IgD-negative memory B cell (primary cell): ENCODE measurements at regions not wholly inside any gene's neighbourhood (a gene's known extent, or its start where the extent isn't known, plus 50 kb on each side); places are given as distances from the start of the nearest gene placed in this dataset.

ENCODE experiments used
- H3K27ac Mint-ChIP-seq, 3 donors: one replicate each; pipeline ENCODE4 v1.8.0; 2020 to 2022; ENCODE audit warnings: mild to moderate bottlenecking in 3 of 3, mixed read lengths in 3 of 3, moderate library complexity in 1 of 3
- H3K27me3 Mint-ChIP-seq: one replicate; pipeline ENCODE4 v1.8.0; 2021; ENCODE audit warnings: mixed read lengths
- H3K36me3 Mint-ChIP-seq: one replicate; pipeline ENCODE4 v1.8.0; 2020; ENCODE audit warnings: mild to moderate bottlenecking, mixed read lengths
- H3K4me1 Mint-ChIP-seq, 3 donors: one replicate each; pipeline ENCODE4 v1.8.0; 2020 to 2022; ENCODE audit warnings: mixed read lengths in 3 of 3, mild to moderate bottlenecking in 1 of 3
- H3K4me3 Mint-ChIP-seq, 4 donors: one replicate each; pipeline ENCODE4 v1.8.0; 2020 to 2022; ENCODE audit warnings: mild to moderate bottlenecking in 4 of 4, mixed read lengths in 4 of 4, moderate library complexity in 3 of 4
- H3K9me3 Mint-ChIP-seq, 3 donors: one replicate each; pipeline ENCODE4 v1.8.0; 2020 to 2021; ENCODE audit warnings: mixed read lengths in 3 of 3, mild to moderate bottlenecking in 1 of 3

DNA sequence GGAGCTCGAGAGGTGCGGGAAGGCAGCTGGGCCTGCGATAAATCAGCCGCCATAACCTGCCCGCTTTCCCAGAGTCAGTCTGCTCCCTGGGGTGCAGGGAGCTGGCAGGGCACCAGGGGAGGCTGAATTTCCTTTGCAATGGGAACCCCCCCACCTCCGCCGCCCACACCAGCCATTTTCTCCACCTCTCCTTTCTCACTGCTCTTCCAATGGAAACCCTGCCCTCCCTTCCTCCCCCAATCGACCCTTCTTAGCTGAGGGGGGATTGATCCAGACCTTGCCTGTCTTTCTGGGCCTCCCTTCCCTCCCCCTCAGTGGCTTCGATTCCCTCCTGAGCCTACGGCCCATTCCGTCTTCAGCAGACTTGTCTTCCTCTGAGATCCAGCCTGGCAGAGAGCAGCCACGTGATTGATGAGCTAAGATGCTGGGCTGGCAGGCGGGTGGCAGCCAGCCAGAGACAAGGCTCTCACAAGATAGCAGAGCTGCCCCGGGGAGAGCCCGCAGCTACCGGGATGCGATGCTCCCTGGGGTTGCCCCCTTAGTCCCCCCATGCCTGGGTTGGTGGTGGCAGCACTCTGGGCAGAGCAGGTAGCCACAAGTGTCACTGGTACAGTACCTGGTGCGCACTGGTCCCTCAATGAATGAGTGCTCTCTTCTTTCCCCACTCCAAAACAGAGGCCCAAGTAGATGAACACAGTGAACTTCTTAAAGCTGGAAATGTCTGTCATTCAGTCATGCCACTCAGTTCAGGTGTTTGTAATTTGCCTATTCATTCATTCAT lies 53.7 kb upstream of the FABP6 start:
- H3K4me3 Mint-ChIP-seq = no peak overlapping the region
- H3K27ac Mint-ChIP-seq = no peak overlapping the region
- H3K36me3 Mint-ChIP-seq = no peaks in the 10 kb centered on the region
- no peaks in the 10 kb centered on the region for H3K9me3 Mint-ChIP-seq
- peaks cover 5% of the 10 kb centered on the region for H3K27me3 Mint-ChIP-seq
- no peaks in the 10 kb centered on the region for H3K4me1 Mint-ChIP-seq

DNA sequence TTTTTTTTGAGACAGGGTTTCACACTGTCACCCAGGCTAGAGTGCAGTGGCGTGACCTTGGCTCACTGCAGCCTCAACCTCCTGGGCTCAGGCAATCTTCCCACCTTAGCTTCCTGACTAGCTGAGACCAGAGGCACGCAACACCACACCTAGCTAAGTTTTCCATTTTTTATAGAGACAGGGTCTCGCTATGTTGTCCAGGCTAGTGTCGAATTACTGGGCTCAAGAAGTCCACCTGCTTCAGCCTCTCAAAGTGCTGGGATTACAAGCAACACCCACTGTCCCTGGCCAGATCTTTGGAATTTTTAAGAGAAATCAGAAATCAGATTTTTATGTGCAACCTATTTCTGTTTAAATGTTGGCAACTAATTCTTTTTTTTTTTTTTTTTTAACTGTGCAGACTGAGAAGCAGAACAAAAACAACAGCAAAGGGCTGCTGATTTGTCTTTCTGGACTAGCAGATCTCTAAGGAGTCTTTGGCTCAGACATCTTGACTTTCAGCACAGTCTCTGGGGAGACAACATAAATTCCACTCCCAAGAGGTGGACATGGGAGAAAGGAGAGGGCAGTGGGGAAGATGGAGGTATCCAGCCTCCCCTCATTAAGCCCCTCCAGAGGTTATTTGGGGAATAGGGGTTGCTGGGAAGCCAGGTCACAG lies 54.4 kb upstream of the FABP6 start:
- H3K4me3 Mint-ChIP-seq = no peak overlapping the region
- no peaks in the 10 kb centered on the region for H3K36me3 Mint-ChIP-seq
- H3K4me1 Mint-ChIP-seq = no peaks in the 10 kb centered on the region
- no peaks in the 10 kb centered on the region for H3K9me3 Mint-ChIP-seq
- no peak overlapping the region for H3K27ac Mint-ChIP-seq
- peaks cover 5% of the 10 kb centered on the region for H3K27me3 Mint-ChIP-seq

DNA sequence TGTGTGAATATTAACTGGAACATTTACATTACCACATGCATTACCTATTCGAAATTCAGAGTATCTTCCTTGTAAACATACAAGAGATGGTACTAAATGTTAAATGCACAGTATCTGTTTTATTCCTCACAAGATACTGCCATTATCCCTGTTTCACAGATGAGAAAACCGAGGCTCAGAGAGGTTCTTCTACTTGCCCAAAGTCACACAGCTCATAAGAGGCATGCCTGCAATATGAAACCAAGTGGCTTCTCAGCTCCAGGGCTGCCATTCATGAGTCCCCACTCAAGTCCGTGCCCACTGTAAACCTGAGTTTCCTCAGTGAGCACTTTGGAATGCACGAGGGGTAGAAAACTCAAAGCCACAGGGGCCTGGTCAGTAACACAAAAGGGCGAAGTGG lies 55.0 kb upstream of the FABP6 start:
- peaks cover 10% of the 10 kb centered on the region for H3K27me3 Mint-ChIP-seq

DNA sequence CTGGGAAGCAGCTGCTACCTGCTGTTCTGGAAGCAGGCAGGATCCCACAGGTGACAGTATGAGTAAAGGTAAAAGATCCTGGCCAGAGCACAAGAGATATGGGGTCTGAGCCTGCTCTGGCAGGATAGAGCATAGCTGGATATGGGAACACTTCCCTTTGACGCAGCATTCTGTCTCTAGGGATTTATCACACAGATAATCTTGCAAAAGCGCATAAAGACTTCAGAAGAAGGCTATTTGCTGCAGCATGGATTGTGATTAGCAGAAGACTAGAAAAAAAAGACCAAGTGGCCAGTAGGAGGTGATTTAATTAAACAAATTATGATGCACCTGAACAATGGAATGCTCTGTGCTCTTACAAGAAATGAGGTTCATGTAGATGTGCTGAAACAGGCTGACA lies 52.4 kb upstream of the PWWP2A start:
- peaks cover 12% of the 10 kb centered on the region for H3K27me3 Mint-ChIP-seq
- H3K27ac Mint-ChIP-seq = peak overlapping the region in 1 of 3 donors; percentile 5
- no peaks in the 10 kb centered on the region for H3K36me3 Mint-ChIP-seq
- H3K4me1 Mint-ChIP-seq = peaks cover 0 to 2% (median 0%) of the 10 kb centered on the region in 3 donors
- no peaks in the 10 kb centered on the region for H3K9me3 Mint-ChIP-seq
- peak overlapping the region in 1 of 4 donors; percentile 23 for H3K4me3 Mint-ChIP-seq

More for the DNA sequence above, 55.0 kb upstream of the FABP6 start:
- Mint-ChIP-seq H3K27ac (no peak overlapping the region), H3K4me1 (peaks cover 0 to 2% (median 0%) of the 10 kb centered on the region in 3 donors), H3K9me3 (no peaks in the 10 kb centered on the region), H3K36me3 (no peaks in the 10 kb centered on the region), H3K4me3 (no peak overlapping the region)

DNA sequence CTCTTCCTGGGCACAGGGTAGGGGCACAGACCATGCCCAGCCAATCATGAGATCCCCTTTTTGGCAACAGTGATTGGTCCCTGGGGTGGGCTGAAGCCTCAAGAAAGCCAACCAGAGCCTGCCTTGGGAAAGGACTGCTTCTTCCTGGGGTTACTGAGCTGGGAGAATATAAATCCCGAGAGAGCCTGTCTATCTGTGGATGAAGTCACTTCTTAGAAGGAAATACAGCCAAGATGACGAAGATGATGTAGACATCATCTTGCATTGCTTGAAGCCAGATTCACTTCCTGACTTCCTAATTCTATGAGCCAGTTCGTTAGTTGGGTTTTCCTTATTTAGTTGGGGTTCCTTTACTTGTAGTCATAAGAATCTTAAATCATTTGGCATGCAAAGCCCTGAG lies 50.1 kb upstream of the PWWP2A start:
- Mint-ChIP-seq H3K9me3 (no peaks in the 10 kb centered on the region), H3K4me1 (peaks cover 0 to 2% (median 0%) of the 10 kb centered on the region in 3 donors), H3K27me3 (peaks cover 21% of the 10 kb centered on the region), H3K4me3 (no peak overlapping the region), H3K36me3 (no peaks in the 10 kb centered on the region), H3K27ac (no peak overlapping the region)
